ENCODE measurements at regions not wholly inside any gene's neighbourhood (a gene's known extent, or its start where the extent isn't known, plus 50 kb on each side); places are given as distances from the start of the nearest gene placed in this dataset.

GRCh38 chr13:81207231-81207630 lies 866.3 kb upstream of the SPRY2 start:
- Histone ChIP-seq H2AFZ (ENCODE audit: insufficient read depth, low read depth, low read length, poor library complexity, severe bottlenecking) (no peak overlapping the region), H4K20me1 (ENCODE audit: control insufficient read depth, insufficient read depth, low read length, poor library complexity, severe bottlenecking) (no peaks in the 10 kb centered on the region), H3K36me3 (replicated peaks in 1 of 2; ENCODE audit: control extremely low read depth in 1 of 2, control insufficient read depth in 1 of 2, extremely low read depth in 1 of 2, insufficient read depth in 2 of 2, low read length in 1 of 2) (no peaks in the 10 kb centered on the region), H3K9me3 (ENCODE audit: control extremely low read depth in 1 of 3, control insufficient read depth in 2 of 3, insufficient read depth in 1 of 3, low read length in 2 of 3) (no peaks in the 10 kb centered on the region), H3K4me3 (ENCODE audit: control extremely low read depth in 1 of 5, extremely low read depth in 1 of 5, insufficient read depth in 1 of 5, low read depth in 2 of 5, low read length in 4 of 5) (no peak overlapping the region), H3K79me2 (ENCODE audit: control insufficient read depth, insufficient read depth, low read length) (no peaks in the 10 kb centered on the region), H3K27ac (ENCODE audit: low read length in 2 of 2) (no peak overlapping the region), H3K4me1 (ENCODE audit: control insufficient read depth in 2 of 2, insufficient read depth in 2 of 2, low read length in 2 of 2) (no peaks in the 10 kb centered on the region), H3K4me2 (replicated peaks; ENCODE audit: low read depth, low read length, poor library complexity, severe bottlenecking) (no peak overlapping the region), H3K9ac (ENCODE audit: low read length) (no peak overlapping the region), H3K27me3 (replicated peaks in 1 of 4; ENCODE audit: control extremely low read depth in 1 of 4, control insufficient read depth in 3 of 4, insufficient read depth in 4 of 4, low read length in 3 of 4) (no peaks in the 10 kb centered on the region)
- Mint-ChIP-seq H3K27ac (no peak overlapping the region), H3K4me3 (no peak overlapping the region), H3K4me1 (no peaks in the 10 kb centered on the region), H3K27me3 (no peaks in the 10 kb centered on the region), H3K9me3 (ENCODE audit: insufficient read depth) (peaks cover 2% of the 10 kb centered on the region)
- ATAC-seq (ENCODE audit: low read depth) (no peak), DNase-seq (no peak)
- ChIA-PET POLR2A (no interaction called here), CTCF (no interaction called here)
- intact Hi-C loops (cut with micrococcal nuclease) = no loop called here
- TF ChIP-seq EZH2 (IDR thresholded peaks at IDR 0.05; ENCODE audit: borderline replicate concordance, insufficient read depth, low read depth, low read length, poor library complexity, severe bottlenecking) (no peak), CTCF (IDR thresholded peaks at IDR 0.05) (no peak)

GRCh38 chr13:81203783-81204182 lies 862.9 kb upstream of the SPRY2 start:
- Histone ChIP-seq H3K27me3 (replicated peaks in 1 of 4; ENCODE audit: control extremely low read depth in 1 of 4, control insufficient read depth in 3 of 4, insufficient read depth in 4 of 4, low read length in 3 of 4) (no peaks in the 10 kb centered on the region), H3K4me3 (ENCODE audit: control extremely low read depth in 1 of 5, extremely low read depth in 1 of 5, insufficient read depth in 1 of 5, low read depth in 2 of 5, low read length in 4 of 5) (no peak overlapping the region), H3K4me1 (ENCODE audit: control insufficient read depth in 2 of 2, insufficient read depth in 2 of 2, low read length in 2 of 2) (no peaks in the 10 kb centered on the region), H3K27ac (ENCODE audit: low read length in 2 of 2) (no peak overlapping the region), H2AFZ (ENCODE audit: insufficient read depth, low read depth, low read length, poor library complexity, severe bottlenecking) (no peak overlapping the region), H4K20me1 (ENCODE audit: control insufficient read depth, insufficient read depth, low read length, poor library complexity, severe bottlenecking) (no peaks in the 10 kb centered on the region), H3K9ac (ENCODE audit: low read length) (no peak overlapping the region), H3K4me2 (replicated peaks; ENCODE audit: low read depth, low read length, poor library complexity, severe bottlenecking) (no peak overlapping the region), H3K36me3 (replicated peaks in 1 of 2; ENCODE audit: control extremely low read depth in 1 of 2, control insufficient read depth in 1 of 2, extremely low read depth in 1 of 2, insufficient read depth in 2 of 2, low read length in 1 of 2) (no peaks in the 10 kb centered on the region), H3K9me3 (ENCODE audit: control extremely low read depth in 1 of 3, control insufficient read depth in 2 of 3, insufficient read depth in 1 of 3, low read length in 2 of 3) (no peaks in the 10 kb centered on the region), H3K79me2 (ENCODE audit: control insufficient read depth, insufficient read depth, low read length) (no peaks in the 10 kb centered on the region)
- H3K4me1 Mint-ChIP-seq = no peaks in the 10 kb centered on the region
- no peaks in the 10 kb centered on the region for H3K9me3 Mint-ChIP-seq (ENCODE audit: insufficient read depth)
- POLR2A ChIA-PET = no interaction called here
- CTCF ChIA-PET = no interaction called here
- no peak overlapping the region for H3K4me3 Mint-ChIP-seq
- no peak overlapping the region for H3K27ac Mint-ChIP-seq
- intact Hi-C loops (cut with micrococcal nuclease) = no loop called here
- DNase-seq (no peak), ATAC-seq (ENCODE audit: low read depth) (no peak)
- no CpG with 5 or more reads among the region's 1 CpG for WGBS (ENCODE audit: insufficient coverage)
- no peaks in the 10 kb centered on the region for H3K27me3 Mint-ChIP-seq
- TF ChIP-seq CTCF (IDR thresholded peaks at IDR 0.05) (no peak), EZH2 (IDR thresholded peaks at IDR 0.05; ENCODE audit: borderline replicate concordance, insufficient read depth, low read depth, low read length, poor library complexity, severe bottlenecking) (no peak)
